PC-3 (cell line): ENCODE measurements at regions not wholly inside any gene's neighbourhood (a gene's known extent, or its start where the extent isn't known, plus 50 kb on each side); places are given as distances from the start of the nearest gene placed in this dataset.

ENCODE experiments used
- CTCF ChIP-seq: fragments of 300-600 bp; sonication (generic); conservative IDR thresholded peaks from 2 replicates; pipeline ENCODE4 v1.5.1; 2017; ENCODE audit warnings: antibody characterized with exemption, low read depth, mild to moderate bottlenecking, low read length
- EZH2 ChIP-seq: fragments of 300-600 bp; sonication (generic); IDR thresholded peaks from one replicate; pipeline ENCODE4 v1.6.1; 2017; ENCODE audit warnings: antibody characterized with exemption, mild to moderate bottlenecking, low read length; ENCODE audit not compliant: unreplicated experiment
- EZH2phosphoT487 ChIP-seq: fragments of 300-600 bp; sonication (generic); IDR thresholded peaks from 2 replicates; pipeline ENCODE4 v1.6.1; 2018; ENCODE audit warnings: mild to moderate bottlenecking, antibody characterized with exemption, low read length, borderline replicate concordance

- no peak for TF ChIP-seq CTCF
- no peak for TF ChIP-seq EZH2phosphoT487
- TF ChIP-seq EZH2 = no peak
These were observed 207.6 kb downstream of the THBS2 start for GRCh38 chr6:169046021-169046420.
